IPS-15b (cell line): ENCODE measurements at regions not wholly inside any gene's neighbourhood (a gene's known extent, or its start where the extent isn't known, plus 50 kb on each side); places are given as distances from the start of the nearest gene placed in this dataset.

Experiments
- H3K27me3 ChIP-seq: one replicate; pipeline ENCODE4 v1.6.1; 2013; ENCODE audit warnings: low read length; ENCODE audit not compliant: control insufficient read depth, insufficient read depth
- H3K36me3 ChIP-seq: one replicate; pipeline ENCODE4 v1.6.1; 2013; ENCODE audit warnings: low read length; ENCODE audit not compliant: control insufficient read depth, insufficient read depth
- H3K4me1 ChIP-seq: one replicate; pipeline ENCODE4 v1.6.1; 2013; ENCODE audit warnings: mild to moderate bottlenecking, low read length; ENCODE audit not compliant: control insufficient read depth, insufficient read depth
- H3K4me3 ChIP-seq: one replicate; pipeline ENCODE4 v1.5.1; 2013; ENCODE audit warnings: low read depth, low read length
- H3K9ac ChIP-seq: one replicate; pipeline ENCODE4 v1.6.1; 2013; ENCODE audit warnings: low read depth, mild to moderate bottlenecking, low read length
- H3K9me3 ChIP-seq: one replicate; pipeline ENCODE4 v1.6.1; 2013; ENCODE audit warnings: mild to moderate bottlenecking, low read length; ENCODE audit not compliant: control insufficient read depth, insufficient read depth

GRCh38 chr20:50366270-50367103 is 143.7 kb upstream of the PTPN1 start:
- H3K4me1 ChIP-seq: no peaks in the 10 kb centered on the region
- H3K4me3 ChIP-seq: no peak overlapping the region
- H3K9ac ChIP-seq: no peak overlapping the region
- H3K36me3 ChIP-seq: no peaks in the 10 kb centered on the region
- no peaks in the 10 kb centered on the region for H3K27me3 ChIP-seq
- no peaks in the 10 kb centered on the region for H3K9me3 ChIP-seq

- Histone ChIP-seq H3K9me3 (no peaks in the 10 kb centered on the region), H3K36me3 (no peaks in the 10 kb centered on the region), H3K27me3 (no peaks in the 10 kb centered on the region), H3K4me3 (no peak overlapping the region), H3K9ac (no peak overlapping the region), H3K4me1 (no peaks in the 10 kb centered on the region)
Observed at GRCh38 chr20:50367104-50367674, 143.0 kb upstream of the PTPN1 start.

- no peak overlapping the region for H3K4me3 ChIP-seq
- H3K9ac ChIP-seq: no peak overlapping the region
Observed at GRCh38 chr20:50367739-50368375, 142.3 kb upstream of the PTPN1 start.

GRCh38 chr20:50368386-50368785 is 141.8 kb upstream of the PTPN1 start:
- Histone ChIP-seq H3K9ac (no peak overlapping the region), H3K4me3 (no peak overlapping the region), H3K27me3 (no peaks in the 10 kb centered on the region)

More at GRCh38 chr20:50367739-50368375, 142.3 kb upstream of the PTPN1 start:
- no peaks in the 10 kb centered on the region for H3K36me3 ChIP-seq
- no peaks in the 10 kb centered on the region for H3K27me3 ChIP-seq
- no peaks in the 10 kb centered on the region for H3K9me3 ChIP-seq
- H3K4me1 ChIP-seq: no peaks in the 10 kb centered on the region

GRCh38 chr20:50368813-50369224 is 141.4 kb upstream of the PTPN1 start:
- H3K9ac ChIP-seq: no peak overlapping the region
- no peak overlapping the region for H3K4me3 ChIP-seq
- H3K36me3 ChIP-seq: no peaks in the 10 kb centered on the region
- no peaks in the 10 kb centered on the region for H3K4me1 ChIP-seq
- H3K9me3 ChIP-seq: no peaks in the 10 kb centered on the region
- no peaks in the 10 kb centered on the region for H3K27me3 ChIP-seq

More at GRCh38 chr20:50368386-50368785, 141.8 kb upstream of the PTPN1 start:
- Histone ChIP-seq H3K36me3 (no peaks in the 10 kb centered on the region), H3K9me3 (no peaks in the 10 kb centered on the region), H3K4me1 (no peaks in the 10 kb centered on the region)

- Histone ChIP-seq H3K4me3 (no peak overlapping the region), H3K27me3 (no peaks in the 10 kb centered on the region), H3K36me3 (no peaks in the 10 kb centered on the region), H3K9me3 (no peaks in the 10 kb centered on the region), H3K4me1 (no peaks in the 10 kb centered on the region), H3K9ac (no peak overlapping the region)
Observed at GRCh38 chr20:50369225-50370035, 140.8 kb upstream of the PTPN1 start.

- H3K9ac ChIP-seq: no peak overlapping the region
- H3K4me3 ChIP-seq: no peak overlapping the region
- no peaks in the 10 kb centered on the region for H3K4me1 ChIP-seq
- H3K36me3 ChIP-seq: no peaks in the 10 kb centered on the region
- H3K27me3 ChIP-seq: no peaks in the 10 kb centered on the region
- no peaks in the 10 kb centered on the region for H3K9me3 ChIP-seq
Observed at GRCh38 chr20:50370036-50370566, 140.1 kb upstream of the PTPN1 start.

GRCh38 chr20:50371878-50372769 is 138.1 kb upstream of the PTPN1 start:
- Histone ChIP-seq H3K27me3 (no peaks in the 10 kb centered on the region), H3K9ac (no peak overlapping the region), H3K4me1 (no peaks in the 10 kb centered on the region), H3K9me3 (no peaks in the 10 kb centered on the region), H3K4me3 (no peak overlapping the region), H3K36me3 (no peaks in the 10 kb centered on the region)

- H3K9ac ChIP-seq: no peak overlapping the region
- H3K27me3 ChIP-seq: no peaks in the 10 kb centered on the region
- no peaks in the 10 kb centered on the region for H3K4me1 ChIP-seq
- no peaks in the 10 kb centered on the region for H3K36me3 ChIP-seq
- no peak overlapping the region for H3K4me3 ChIP-seq
- no peaks in the 10 kb centered on the region for H3K9me3 ChIP-seq
Observed at GRCh38 chr20:50372770-50373088, 137.5 kb upstream of the PTPN1 start.

- H3K36me3 ChIP-seq: no peaks in the 10 kb centered on the region
- no peak overlapping the region for H3K9ac ChIP-seq
- no peaks in the 10 kb centered on the region for H3K9me3 ChIP-seq
- H3K4me3 ChIP-seq: no peak overlapping the region
- H3K27me3 ChIP-seq: no peaks in the 10 kb centered on the region
- no peaks in the 10 kb centered on the region for H3K4me1 ChIP-seq
Observed at GRCh38 chr20:50373674-50374286, 136.4 kb upstream of the PTPN1 start.
